Fibroblast of mammary gland (primary cell): ENCODE measurements at regions not wholly inside any gene's neighbourhood (a gene's known extent, or its start where the extent isn't known, plus 50 kb on each side); places are given as distances from the start of the nearest gene placed in this dataset.

ENCODE experiments used
- DNase-seq: peaks from one replicate; pipeline ENCODE4 v3.0.0-alpha.2; 2010; ENCODE audit warnings: low read depth
- H3K4me3 ChIP-seq: 2 replicates; pipeline ENCODE4 v1.5.1; 2011; ENCODE audit warnings: low read depth, mild to moderate bottlenecking, low read length, moderate library complexity; ENCODE audit not compliant: control insufficient read depth
- CTCF ChIP-seq: conservative IDR thresholded peaks from 2 replicates; pipeline ENCODE4 v1.5.1; 2011; ENCODE audit warnings: low read depth, low read length, inconsistent platforms; ENCODE audit not compliant: control insufficient read depth, insufficient read depth

- H3K4me3 ChIP-seq = no peak overlapping the region
- no peak for DNase-seq
- no peak for TF ChIP-seq CTCF
These were observed 147.4 kb upstream of the SMAD3 start for GRCh38 chr15:66917904-66918448.

GRCh38 chr15:66919421-66919820 lies 146.0 kb upstream of the SMAD3 start:
- H3K4me3 ChIP-seq = no peak overlapping the region
- no peak for DNase-seq
- no peak for TF ChIP-seq CTCF

GRCh38 chr15:66921319-66921915 lies 144.0 kb upstream of the SMAD3 start:
- no peak overlapping the region for H3K4me3 ChIP-seq
- no peak for DNase-seq
- TF ChIP-seq CTCF = no peak

GRCh38 chr15:66922608-66923007 lies 142.8 kb upstream of the SMAD3 start:
- no peak for TF ChIP-seq CTCF

GRCh38 chr15:66923438-66923881 lies 141.9 kb upstream of the SMAD3 start:
- H3K4me3 ChIP-seq = no peak overlapping the region
- TF ChIP-seq CTCF = peak; percentile 47
- DNase-seq = no peak

More at GRCh38 chr15:66922608-66923007, 142.8 kb upstream of the SMAD3 start:
- no peak overlapping the region for H3K4me3 ChIP-seq
- no peak for DNase-seq

- no peak for DNase-seq
- TF ChIP-seq CTCF = no peak
- no peak overlapping the region for H3K4me3 ChIP-seq
These were observed 140.5 kb upstream of the SMAD3 start for GRCh38 chr15:66924889-66925288.
